ENCODE measurements at regions not wholly inside any gene's neighbourhood (a gene's known extent, or its start where the extent isn't known, plus 50 kb on each side); places are given as distances from the start of the nearest gene placed in this dataset.
"Not testable (repeated sequence)": the region's sequence is repeated elsewhere in the genome, so short reads cannot be mapped to it uniquely, and the experiment has no call there.

- no peak for DNase-seq
Observed at GRCh38 chrX:116290359-116290758, 119.8 kb downstream of the AGTR2 start.

- DNase-seq: no peak
Observed at GRCh38 chrX:116292183-116292582, 121.6 kb downstream of the AGTR2 start.

- DNase-seq: no peak
Observed at GRCh38 chrX:116298956-116299355, 128.4 kb downstream of the AGTR2 start.

- DNase-seq: no peak
Observed at GRCh38 chrX:116306218-116306617, 130.2 kb upstream of the SLC6A14 start.

GRCh38 chrX:116317409-116317808, 119.0 kb upstream of the SLC6A14 start:
- DNase-seq: peak; percentile 32

- DNase-seq: no peak
Observed at GRCh38 chrX:116318672-116319071, 117.7 kb upstream of the SLC6A14 start.

GRCh38 chrX:116321711-116322110, 114.7 kb upstream of the SLC6A14 start:
- DNase-seq: no peak

- not testable (repeated sequence) for DNase-seq
Observed at GRCh38 chrX:116332026-116332425, 104.4 kb upstream of the SLC6A14 start.

- DNase-seq: not testable (repeated sequence)
Observed at GRCh38 chrX:116334797-116335196, 101.6 kb upstream of the SLC6A14 start.

GRCh38 chrX:116339407-116339806, 97.0 kb upstream of the SLC6A14 start:
- DNase-seq: no peak

- DNase-seq: no peak
Observed at GRCh38 chrX:116342903-116343302, 93.5 kb upstream of the SLC6A14 start.

GRCh38 chrX:116345958-116346357, 90.4 kb upstream of the SLC6A14 start:
- no peak for DNase-seq

GRCh38 chrX:116357329-116357728, 79.1 kb upstream of the SLC6A14 start:
- DNase-seq: no peak

- no peak for DNase-seq
Observed at GRCh38 chrX:116378961-116379360, 57.4 kb upstream of the SLC6A14 start.

- peak; percentile 15 for DNase-seq
Observed at GRCh38 chrX:116379854-116380253, 56.6 kb upstream of the SLC6A14 start.

GRCh38 chrX:116384406-116384954, 51.9 kb upstream of the SLC6A14 start:
- DNase-seq: no peak
